ENCODE measurements at regions not wholly inside any gene's neighbourhood (a gene's known extent, or its start where the extent isn't known, plus 50 kb on each side); places are given as distances from the start of the nearest gene placed in this dataset.

GRCh38 chr10:10532236-10532635 is 485.4 kb upstream of the CELF2 start:
- Histone ChIP-seq H3K79me2 (ENCODE audit: control insufficient read depth, low read length) (no peaks in the 10 kb centered on the region), H3K27ac (ENCODE audit: low read depth, low read length) (no peak overlapping the region), H3K4me2 (ENCODE audit: low read length) (no peak overlapping the region), H3K36me3 (ENCODE audit: control insufficient read depth, low read length) (no peaks in the 10 kb centered on the region), H3K4me1 (ENCODE audit: control insufficient read depth, low read length) (no peaks in the 10 kb centered on the region), H4K20me1 (ENCODE audit: control insufficient read depth, insufficient read depth, low read depth, low read length) (no peaks in the 10 kb centered on the region), H3K9me2 (replicated peaks; ENCODE audit: control insufficient read depth, low read length) (no peaks in the 10 kb centered on the region), H3K9me3 (ENCODE audit: control insufficient read depth, insufficient read depth, low read length) (no peaks in the 10 kb centered on the region), H3K27me3 (ENCODE audit: control insufficient read depth, low read length) (no peaks in the 10 kb centered on the region), H3F3A (ENCODE audit: control insufficient read depth, insufficient read depth) (no peaks in the 10 kb centered on the region), H3K4me3 (ENCODE audit: low read length) (no peak overlapping the region)
- TF ChIP-seq CTCF (IDR thresholded peaks at IDR 0.05; ENCODE audit: low read depth, low read length, poor library complexity, severe bottlenecking), result no peak
- no peak for TF ChIP-seq EZH2phosphoT487 (IDR thresholded peaks at IDR 0.05; ENCODE audit: borderline replicate concordance, low read length)

GRCh38 chr10:10532826-10533225 is 484.8 kb upstream of the CELF2 start:
- Histone ChIP-seq H3K36me3 (ENCODE audit: control insufficient read depth, low read length) (no peaks in the 10 kb centered on the region), H3K79me2 (ENCODE audit: control insufficient read depth, low read length) (no peaks in the 10 kb centered on the region), H3K4me1 (ENCODE audit: control insufficient read depth, low read length) (no peaks in the 10 kb centered on the region), H4K20me1 (ENCODE audit: control insufficient read depth, insufficient read depth, low read depth, low read length) (no peaks in the 10 kb centered on the region), H3K9me3 (ENCODE audit: control insufficient read depth, insufficient read depth, low read length) (no peaks in the 10 kb centered on the region), H3K27ac (ENCODE audit: low read depth, low read length) (no peak overlapping the region), H3K27me3 (ENCODE audit: control insufficient read depth, low read length) (no peaks in the 10 kb centered on the region), H3F3A (ENCODE audit: control insufficient read depth, insufficient read depth) (no peaks in the 10 kb centered on the region), H3K4me3 (ENCODE audit: low read length) (no peak overlapping the region), H3K4me2 (ENCODE audit: low read length) (no peak overlapping the region), H3K9me2 (replicated peaks; ENCODE audit: control insufficient read depth, low read length) (no peaks in the 10 kb centered on the region)
- TF ChIP-seq EZH2phosphoT487 (IDR thresholded peaks at IDR 0.05; ENCODE audit: borderline replicate concordance, low read length) (no peak), CTCF (IDR thresholded peaks at IDR 0.05; ENCODE audit: low read depth, low read length, poor library complexity, severe bottlenecking) (no peak)

- H4K20me1 ChIP-seq (ENCODE audit: control insufficient read depth, insufficient read depth, low read depth, low read length), result no peaks in the 10 kb centered on the region
- no peaks in the 10 kb centered on the region for H3F3A ChIP-seq (ENCODE audit: control insufficient read depth, insufficient read depth)
- H3K36me3 ChIP-seq (ENCODE audit: control insufficient read depth, low read length), result no peaks in the 10 kb centered on the region
- no peaks in the 10 kb centered on the region for H3K27me3 ChIP-seq (ENCODE audit: control insufficient read depth, low read length)
- no peaks in the 10 kb centered on the region for H3K9me2 ChIP-seq (replicated peaks; ENCODE audit: control insufficient read depth, low read length)
- H3K4me2 ChIP-seq (ENCODE audit: low read length), result no peak overlapping the region
- no peaks in the 10 kb centered on the region for H3K79me2 ChIP-seq (ENCODE audit: control insufficient read depth, low read length)
- no peak overlapping the region for H3K4me3 ChIP-seq (ENCODE audit: low read length)
- H3K4me1 ChIP-seq (ENCODE audit: control insufficient read depth, low read length), result no peaks in the 10 kb centered on the region
- no peak for TF ChIP-seq CTCF (IDR thresholded peaks at IDR 0.05; ENCODE audit: low read depth, low read length, poor library complexity, severe bottlenecking)
- TF ChIP-seq EZH2phosphoT487 (IDR thresholded peaks at IDR 0.05; ENCODE audit: borderline replicate concordance, low read length), result no peak
- no peak overlapping the region for H3K27ac ChIP-seq (ENCODE audit: low read depth, low read length)
- no peaks in the 10 kb centered on the region for H3K9me3 ChIP-seq (ENCODE audit: control insufficient read depth, insufficient read depth, low read length)
These were observed 484.2 kb upstream of the CELF2 start for GRCh38 chr10:10533437-10533836.

GRCh38 chr10:10538326-10538725 is 479.3 kb upstream of the CELF2 start:
- Histone ChIP-seq H3K4me3 (ENCODE audit: low read length) (no peak overlapping the region), H3K9me2 (replicated peaks; ENCODE audit: control insufficient read depth, low read length) (no peaks in the 10 kb centered on the region)
- TF ChIP-seq CTCF (IDR thresholded peaks at IDR 0.05; ENCODE audit: low read depth, low read length, poor library complexity, severe bottlenecking), result no peak

More at GRCh38 chr10:10538326-10538725, 479.3 kb upstream of the CELF2 start:
- H4K20me1 ChIP-seq (ENCODE audit: control insufficient read depth, insufficient read depth, low read depth, low read length), result no peaks in the 10 kb centered on the region
- no peak overlapping the region for H3K4me2 ChIP-seq (ENCODE audit: low read length)
- no peaks in the 10 kb centered on the region for H3F3A ChIP-seq (ENCODE audit: control insufficient read depth, insufficient read depth)
- H3K27me3 ChIP-seq (ENCODE audit: control insufficient read depth, low read length), result no peaks in the 10 kb centered on the region
- H3K9me3 ChIP-seq (ENCODE audit: control insufficient read depth, insufficient read depth, low read length), result no peaks in the 10 kb centered on the region
- no peak overlapping the region for H3K27ac ChIP-seq (ENCODE audit: low read depth, low read length)
- no peaks in the 10 kb centered on the region for H3K4me1 ChIP-seq (ENCODE audit: control insufficient read depth, low read length)
- H3K36me3 ChIP-seq (ENCODE audit: control insufficient read depth, low read length), result no peaks in the 10 kb centered on the region
- H3K79me2 ChIP-seq (ENCODE audit: control insufficient read depth, low read length), result no peaks in the 10 kb centered on the region

Data from DOHH2 (cell line).